ENCODE measurements at regions not wholly inside any gene's neighbourhood (a gene's known extent, or its start where the extent isn't known, plus 50 kb on each side); places are given as distances from the start of the nearest gene placed in this dataset.

DNA sequence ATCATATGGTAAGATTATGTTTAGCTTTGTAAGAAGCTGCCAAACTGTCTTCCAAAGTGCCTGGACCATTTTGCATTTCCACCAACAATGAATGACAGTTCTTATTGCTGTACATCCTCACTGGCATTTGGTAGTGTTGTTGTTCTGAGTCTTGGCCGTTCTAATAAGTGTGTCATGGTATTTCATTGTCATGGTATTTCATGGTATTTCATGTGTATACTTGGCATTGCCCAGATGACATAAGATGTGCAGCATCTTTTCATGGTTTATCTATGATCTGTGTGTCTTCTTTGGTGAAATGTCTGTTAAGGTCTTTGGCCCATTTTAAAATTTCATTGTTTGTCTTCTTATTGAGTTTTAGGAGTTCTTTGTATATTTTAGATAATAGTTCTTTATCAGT lies 224.4 kb downstream of the BCAS1 start:
- Histone ChIP-seq H3K27me3 (ENCODE audit: insufficient read depth, low read depth) (no peaks in the 10 kb centered on the region), H3F3A (ENCODE audit: insufficient read depth, low read depth) (peaks cover 14% of the 10 kb centered on the region; the same call in 1 of the 2 replicates), H3K4me3 (no peak overlapping the region), H3K36me3 (ENCODE audit: low read depth) (no peaks in the 10 kb centered on the region), H3K79me2 (ENCODE audit: low read depth) (no peaks in the 10 kb centered on the region), H3K9me2 (ENCODE audit: insufficient read depth) (no peaks in the 10 kb centered on the region), H4K20me1 (ENCODE audit: insufficient read depth) (no peaks in the 10 kb centered on the region), H3K27ac (no peak overlapping the region), H3K9me3 (ENCODE audit: insufficient read depth, low read depth) (no peaks in the 10 kb centered on the region), H3K4me2 (no peak overlapping the region), H2AFZ (no peak overlapping the region), H3K4me1 (replicated peaks; ENCODE audit: insufficient read depth) (peaks cover 13% of the 10 kb centered on the region)
- CTCF ChIA-PET: interaction anchor here (1.6 kb wide), 1 partner anchor 19 kb away, joined by 3 read pairs; no protein-coding TSS in a partner anchor
- TF ChIP-seq EZH2 (IDR thresholded peaks at IDR 0.05; ENCODE audit: low read depth): no peak
- TF ChIP-seq, protein P1, sequence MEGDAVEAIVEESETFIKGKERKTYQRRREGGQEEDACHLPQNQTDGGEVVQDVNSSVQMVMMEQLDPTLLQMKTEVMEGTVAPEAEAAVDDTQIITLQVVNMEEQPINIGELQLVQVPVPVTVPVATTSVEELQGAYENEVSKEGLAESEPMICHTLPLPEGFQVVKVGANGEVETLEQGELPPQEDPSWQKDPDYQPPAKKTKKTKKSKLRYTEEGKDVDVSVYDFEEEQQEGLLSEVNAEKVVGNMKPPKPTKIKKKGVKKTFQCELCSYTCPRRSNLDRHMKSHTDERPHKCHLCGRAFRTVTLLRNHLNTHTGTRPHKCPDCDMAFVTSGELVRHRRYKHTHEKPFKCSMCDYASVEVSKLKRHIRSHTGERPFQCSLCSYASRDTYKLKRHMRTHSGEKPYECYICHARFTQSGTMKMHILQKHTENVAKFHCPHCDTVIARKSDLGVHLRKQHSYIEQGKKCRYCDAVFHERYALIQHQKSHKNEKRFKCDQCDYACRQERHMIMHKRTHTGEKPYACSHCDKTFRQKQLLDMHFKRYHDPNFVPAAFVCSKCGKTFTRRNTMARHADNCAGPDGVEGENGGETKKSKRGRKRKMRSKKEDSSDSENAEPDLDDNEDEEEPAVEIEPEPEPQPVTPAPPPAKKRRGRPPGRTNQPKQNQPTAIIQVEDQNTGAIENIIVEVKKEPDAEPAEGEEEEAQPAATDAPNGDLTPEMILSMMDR (conservative IDR thresholded peaks at IDR 0.05): no peak
- POLR2A ChIA-PET (ENCODE audit: unreplicated experiment): no interaction called here
- no peak for DNase-seq
- BruUV-seq (replicated peaks): no TSS peak
- intact Hi-C loops (cut with micrococcal nuclease; ENCODE audit: unreplicated experiment): no loop called here

DNA sequence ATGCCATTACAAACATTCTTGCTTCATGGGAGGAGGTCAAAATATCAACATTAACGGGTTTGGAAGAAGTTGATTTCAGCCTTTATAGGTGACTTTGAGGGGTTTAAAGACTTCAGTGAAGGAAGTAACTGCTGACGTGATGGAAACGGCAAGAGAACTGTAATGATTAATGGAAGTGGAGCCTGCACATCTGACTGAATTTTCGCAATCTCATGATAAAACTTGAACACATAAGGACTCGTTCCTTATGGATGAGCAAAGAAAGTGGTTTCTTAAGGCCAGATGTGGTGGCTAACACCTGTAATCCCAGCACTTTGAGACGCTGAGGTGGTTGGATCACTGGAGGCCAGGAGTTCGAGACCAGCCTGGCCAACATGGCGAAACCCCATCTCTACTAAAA lies 226.1 kb downstream of the BCAS1 start:
- BruUV-seq (replicated peaks): no TSS peak
- Histone ChIP-seq H3K4me2 (no peak overlapping the region), H3K4me1 (replicated peaks; ENCODE audit: insufficient read depth) (peaks cover 30% of the 10 kb centered on the region), H4K20me1 (ENCODE audit: insufficient read depth) (no peaks in the 10 kb centered on the region), H3K36me3 (ENCODE audit: low read depth) (no peaks in the 10 kb centered on the region), H3F3A (ENCODE audit: insufficient read depth, low read depth) (peaks cover 28% of the 10 kb centered on the region), H2AFZ (no peak overlapping the region), H3K4me3 (no peak overlapping the region), H3K79me2 (ENCODE audit: low read depth) (no peaks in the 10 kb centered on the region), H3K9me2 (ENCODE audit: insufficient read depth) (no peaks in the 10 kb centered on the region), H3K27ac (no peak overlapping the region), H3K9me3 (ENCODE audit: insufficient read depth, low read depth) (no peaks in the 10 kb centered on the region), H3K27me3 (ENCODE audit: insufficient read depth, low read depth) (no peaks in the 10 kb centered on the region)
- ChIA-PET CTCF (no interaction called here), POLR2A (ENCODE audit: unreplicated experiment) (interaction anchor here (0.7 kb wide), 1 partner anchor 202 kb away, joined by 3 read pairs; no protein-coding TSS in a partner anchor)
- intact Hi-C loops (cut with micrococcal nuclease; ENCODE audit: unreplicated experiment): no loop called here
- no peak for TF ChIP-seq EZH2 (IDR thresholded peaks at IDR 0.05; ENCODE audit: low read depth)
- TF ChIP-seq, protein P1 (conservative IDR thresholded peaks at IDR 0.05): no peak
- DNase-seq: no peak

DNA sequence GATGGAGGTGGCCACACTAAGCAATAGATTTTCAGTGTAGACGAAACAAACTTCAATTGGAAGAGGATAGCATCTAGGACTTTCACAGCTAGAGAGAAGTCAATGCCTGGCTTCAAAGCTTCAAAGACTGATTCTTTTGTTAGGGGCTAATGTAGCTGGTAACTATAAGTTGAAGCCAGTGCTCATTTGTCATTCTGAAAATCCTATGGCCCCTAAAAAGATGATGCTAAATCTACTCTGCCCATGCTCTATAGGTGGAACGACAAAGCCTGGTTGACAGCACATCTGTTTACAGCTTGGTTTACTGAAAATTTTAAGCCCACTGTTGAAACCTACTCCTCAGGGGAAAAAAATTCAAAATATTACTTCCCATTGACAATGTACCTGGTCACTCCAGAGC lies 226.7 kb downstream of the BCAS1 start:
- Histone ChIP-seq H3K9me2 (ENCODE audit: insufficient read depth) (no peaks in the 10 kb centered on the region), H3F3A (ENCODE audit: insufficient read depth, low read depth) (peaks cover 34% of the 10 kb centered on the region), H3K4me1 (replicated peaks; ENCODE audit: insufficient read depth) (peaks cover 36% of the 10 kb centered on the region), H3K9me3 (ENCODE audit: insufficient read depth, low read depth) (no peaks in the 10 kb centered on the region), H2AFZ (no peak overlapping the region), H3K27me3 (ENCODE audit: insufficient read depth, low read depth) (no peaks in the 10 kb centered on the region), H3K79me2 (ENCODE audit: low read depth) (no peaks in the 10 kb centered on the region), H3K4me3 (no peak overlapping the region), H4K20me1 (ENCODE audit: insufficient read depth) (no peaks in the 10 kb centered on the region), H3K4me2 (no peak overlapping the region), H3K36me3 (ENCODE audit: low read depth) (no peaks in the 10 kb centered on the region), H3K27ac (no peak overlapping the region)
- TF ChIP-seq, protein P1 (conservative IDR thresholded peaks at IDR 0.05): no peak
- no peak for TF ChIP-seq EZH2 (IDR thresholded peaks at IDR 0.05; ENCODE audit: low read depth)
- DNase-seq: no peak
- POLR2A ChIA-PET (ENCODE audit: unreplicated experiment): no interaction called here
- CTCF ChIA-PET: interaction anchor here (0.6 to 1.0 kb wide), 2 partner anchors 9 to 22 kb away, joined by 3 to 5 read pairs; no protein-coding TSS in a partner anchor
- intact Hi-C loops (cut with micrococcal nuclease; ENCODE audit: unreplicated experiment): no loop called here
- no TSS peak for BruUV-seq (replicated peaks)
